ENCODE measurements at regions not wholly inside any gene's neighbourhood (a gene's known extent, or its start where the extent isn't known, plus 50 kb on each side); places are given as distances from the start of the nearest gene placed in this dataset.

DNA sequence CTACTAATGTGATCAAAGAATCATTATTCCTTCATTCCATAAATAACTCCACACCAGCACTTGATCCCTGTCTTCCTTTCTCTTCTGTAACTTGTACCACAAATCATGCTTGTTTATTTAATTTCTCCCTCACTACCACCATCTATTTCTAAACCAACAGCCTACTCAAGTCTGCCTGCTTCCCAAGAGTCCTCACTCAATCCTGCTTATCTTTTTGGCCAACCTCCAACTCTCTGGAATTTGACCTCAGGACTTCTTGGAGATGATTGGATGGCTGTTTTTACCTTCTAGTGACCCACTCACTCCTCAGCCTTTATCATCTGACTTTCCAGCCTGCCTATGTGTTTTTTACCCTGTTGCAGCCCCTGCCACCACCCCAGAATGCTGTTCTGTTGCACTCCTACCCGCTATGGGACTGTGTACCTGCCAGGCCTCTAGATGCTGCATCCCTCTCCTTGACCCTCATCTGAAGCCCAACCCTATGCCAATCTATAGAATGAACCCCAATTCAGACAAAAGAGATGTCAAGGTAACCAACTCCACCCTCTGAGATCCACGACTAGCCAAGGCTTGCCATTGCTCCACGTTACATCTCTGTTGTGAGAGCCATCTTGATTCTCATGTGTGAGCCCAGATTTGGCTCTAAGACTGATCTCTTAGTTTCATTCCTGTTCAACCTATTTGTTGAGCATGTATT is 150.2 kb upstream of the PLEKHG7 start:
- no peak for DNase-seq

DNA sequence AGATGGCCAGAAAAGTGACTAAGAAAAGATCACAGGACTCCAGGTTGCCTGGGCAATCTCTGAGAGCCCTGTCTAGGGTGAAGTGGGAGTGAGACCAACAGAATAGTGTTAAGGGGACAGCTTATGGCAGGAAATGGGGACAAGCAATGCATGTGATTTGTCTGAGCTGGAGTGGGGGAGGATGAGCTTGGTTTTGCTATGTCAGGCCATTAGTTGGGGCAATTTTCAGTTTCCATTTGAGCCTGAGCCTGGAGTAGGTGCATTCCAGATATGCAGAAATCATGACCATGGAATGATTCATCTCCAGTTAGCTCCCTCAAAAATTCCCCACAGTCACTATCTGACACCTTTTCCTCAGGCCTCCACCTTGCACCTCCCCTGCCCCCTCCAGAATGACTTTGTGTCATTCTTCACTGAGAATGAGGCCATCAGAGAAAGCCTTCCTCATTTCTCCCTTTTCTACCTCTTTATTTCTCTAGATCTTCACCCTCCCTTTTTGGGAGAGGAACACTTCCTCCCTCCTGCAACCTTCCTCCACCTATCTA is 150.9 kb upstream of the PLEKHG7 start:
- DNase-seq: no peak

DNA sequence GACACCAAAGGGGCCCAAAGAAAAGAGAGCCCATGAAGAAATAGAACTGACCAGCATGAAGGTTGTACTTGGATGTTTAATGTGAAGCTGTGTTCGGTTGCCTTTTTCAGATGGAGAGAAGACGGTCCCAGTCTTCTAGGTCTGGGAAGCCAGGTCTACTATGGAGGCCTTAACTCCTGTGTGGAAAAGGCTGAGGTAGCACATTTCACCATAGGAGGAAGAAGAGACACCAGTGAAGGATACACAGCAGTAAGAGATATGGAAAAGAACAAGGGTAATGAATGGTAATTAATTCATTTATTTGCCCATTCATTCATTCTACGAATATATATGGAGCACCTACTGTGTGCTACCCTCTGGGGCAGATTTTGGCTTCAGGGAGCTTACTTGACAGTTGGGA is 151.6 kb upstream of the PLEKHG7 start:
- DNase-seq: no peak

DNA sequence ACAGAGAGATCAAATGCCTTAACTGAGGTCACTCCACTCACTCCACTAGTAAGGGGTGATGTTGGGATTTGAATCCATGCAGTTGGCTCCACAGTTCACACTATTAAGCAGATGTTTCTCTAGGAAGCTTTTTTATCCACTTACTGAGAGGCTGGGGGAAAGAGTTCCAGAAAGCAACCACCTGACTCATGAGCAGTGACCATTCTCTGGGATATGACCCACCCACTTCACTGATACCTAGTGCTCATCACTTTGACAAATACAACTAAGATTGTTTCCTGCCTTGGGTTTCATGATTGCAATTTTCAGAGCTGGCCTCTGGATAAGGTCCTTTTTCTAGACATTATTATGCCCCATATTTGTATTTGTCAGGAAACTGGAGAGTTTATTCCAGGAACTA is 152.1 kb upstream of the PLEKHG7 start:
- no peak for DNase-seq

DNA sequence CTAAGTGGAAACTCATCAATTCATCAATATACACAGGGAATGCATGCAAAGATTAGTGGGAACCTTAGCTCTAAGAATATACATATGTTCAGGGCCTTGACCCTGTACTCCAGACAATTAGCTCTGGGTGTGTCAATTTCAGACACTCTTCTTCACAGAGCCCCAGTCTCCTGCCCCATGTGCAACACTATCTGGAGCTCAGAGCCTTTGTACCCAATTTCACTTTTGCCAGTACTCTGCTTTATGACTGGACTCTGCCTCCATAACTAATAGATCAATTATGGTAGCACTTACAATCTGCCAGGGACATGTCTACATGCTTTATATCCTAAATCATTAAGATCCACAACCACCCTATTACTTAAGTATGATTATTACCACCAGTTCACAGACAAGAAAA is 152.5 kb upstream of the PLEKHG7 start:
- DNase-seq: no peak

DNA sequence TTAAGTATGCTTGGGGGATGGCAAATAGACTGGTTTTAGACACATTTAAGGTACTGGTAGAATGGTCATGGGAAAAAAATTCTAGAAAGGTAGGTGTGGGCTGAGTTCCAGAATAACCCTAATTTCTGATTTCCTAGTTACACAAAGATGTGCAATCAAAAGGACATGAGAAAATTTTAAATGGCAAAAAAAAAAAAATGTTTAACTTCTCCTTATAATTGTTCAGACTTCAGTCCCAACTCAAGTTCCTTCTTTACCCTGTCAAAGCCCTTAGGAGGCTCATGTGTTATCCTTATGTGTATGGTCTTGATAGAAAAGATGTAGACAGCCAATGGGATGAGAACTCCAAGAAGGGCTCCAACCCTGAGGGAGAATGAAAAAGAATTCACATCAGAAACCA is 153.3 kb upstream of the PLEKHG7 start:
- DNase-seq: no peak

DNA sequence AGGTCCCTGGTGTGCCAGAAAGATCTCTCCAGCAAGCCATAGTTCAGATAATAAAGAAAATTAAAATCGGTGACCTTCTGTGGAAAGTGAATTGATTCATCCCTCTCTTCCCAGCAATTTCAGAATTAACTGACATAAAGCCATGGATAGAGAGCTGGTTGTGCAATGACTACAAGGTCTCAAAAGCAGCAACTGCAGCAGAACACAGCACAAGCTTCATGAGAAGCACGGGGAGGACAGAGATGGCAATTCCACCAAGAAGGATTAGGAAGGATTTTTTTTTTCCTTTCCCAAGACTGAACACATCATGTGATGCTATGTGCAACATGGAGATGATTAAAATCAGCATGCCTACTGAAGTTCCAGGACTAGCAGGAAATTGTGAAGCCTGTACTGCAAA is 154.9 kb upstream of the PLEKHG7 start:
- DNase-seq: no peak

DNA sequence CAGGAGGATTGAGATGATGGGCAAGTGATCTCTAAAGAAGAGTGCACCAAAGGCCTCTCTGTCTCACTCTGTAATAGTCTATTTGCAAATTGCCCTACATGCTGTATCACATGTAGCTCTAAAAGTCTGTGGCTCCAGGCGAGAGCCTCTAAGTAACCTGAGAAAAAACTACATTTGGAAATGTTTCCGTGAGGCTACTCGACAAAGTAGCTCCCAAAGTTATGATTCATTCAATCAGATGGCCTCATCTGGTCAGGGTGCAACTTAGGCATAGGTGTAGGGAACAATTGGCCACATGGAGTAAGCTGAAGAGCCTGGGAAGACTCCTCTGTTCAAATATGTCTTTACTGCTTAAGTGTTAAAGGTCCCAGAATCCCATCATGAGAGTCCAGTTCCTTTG is 155.4 kb upstream of the PLEKHG7 start:
- DNase-seq: no peak

DNA sequence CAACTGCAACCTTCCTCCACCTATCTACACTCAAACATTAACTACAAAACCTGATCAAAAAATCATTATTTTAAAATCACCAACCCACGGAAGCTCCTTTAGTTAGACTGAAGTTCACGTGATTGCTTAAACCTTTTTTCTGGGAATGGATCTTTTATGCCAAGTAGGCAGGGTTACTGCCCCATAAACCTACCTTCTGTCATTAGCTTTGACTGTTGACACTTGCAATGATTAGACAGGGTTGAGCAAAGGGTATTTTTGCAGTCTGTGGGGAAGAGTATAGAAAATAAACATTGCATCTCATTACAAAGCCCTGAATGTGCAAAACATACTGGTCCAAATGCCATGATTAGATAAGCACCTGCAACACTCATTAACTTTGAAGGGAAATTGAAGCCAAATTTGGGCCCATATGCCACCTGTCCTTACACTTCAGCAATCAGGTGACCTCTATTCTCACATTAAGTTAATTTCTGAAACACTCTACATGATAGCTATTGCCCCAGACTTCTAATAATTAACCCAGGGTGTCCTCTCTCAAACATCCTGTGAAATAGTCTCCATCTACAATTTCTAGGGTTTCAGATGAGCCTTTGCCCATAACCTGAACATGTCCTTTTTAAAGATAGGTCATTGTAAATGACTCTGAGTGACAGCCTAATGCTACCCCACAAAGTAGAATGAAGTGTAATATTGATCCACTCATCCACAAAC is 156.0 kb upstream of the PLEKHG7 start:
- DNase-seq: peak in 1 of 2 experiments; percentile 48

DNA sequence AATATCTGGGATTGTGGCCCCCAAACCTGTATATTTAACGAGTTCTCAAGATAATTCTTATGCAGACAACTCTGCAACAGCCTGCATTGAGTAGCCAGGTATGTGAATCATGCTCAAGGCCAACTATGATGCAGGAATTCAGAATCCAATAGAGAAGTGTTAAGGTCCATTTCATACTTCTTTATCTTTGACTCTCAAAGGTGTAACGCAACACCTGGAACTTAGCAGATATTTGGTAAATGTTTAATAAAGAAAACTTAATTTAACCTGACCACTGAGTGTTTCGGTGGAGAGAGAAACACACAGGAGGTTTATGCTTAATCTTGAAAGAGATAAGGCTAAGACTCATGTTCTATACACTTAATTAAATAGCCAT is 156.5 kb upstream of the PLEKHG7 start:
- no peak for DNase-seq

DNA sequence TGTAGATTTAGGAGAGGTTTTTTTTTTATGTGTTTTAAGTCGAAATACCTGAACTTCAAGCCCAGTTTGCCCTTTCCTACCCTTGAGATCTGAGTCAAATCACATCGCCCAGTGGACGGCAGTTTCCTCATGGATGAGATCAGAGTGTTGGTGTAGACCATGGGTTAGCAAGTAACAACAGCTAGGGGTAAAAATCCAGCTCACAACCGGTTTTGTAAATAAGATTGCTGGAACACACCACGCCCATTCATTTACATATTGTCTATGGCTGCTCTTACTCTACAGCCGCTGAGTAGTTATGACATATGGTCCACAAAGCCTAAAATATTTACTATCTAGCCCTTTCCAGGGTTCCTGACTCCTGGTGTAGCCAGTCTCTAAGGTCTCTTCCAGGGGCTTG is 158.5 kb upstream of the PLEKHG7 start:
- DNase-seq: no peak

DNA sequence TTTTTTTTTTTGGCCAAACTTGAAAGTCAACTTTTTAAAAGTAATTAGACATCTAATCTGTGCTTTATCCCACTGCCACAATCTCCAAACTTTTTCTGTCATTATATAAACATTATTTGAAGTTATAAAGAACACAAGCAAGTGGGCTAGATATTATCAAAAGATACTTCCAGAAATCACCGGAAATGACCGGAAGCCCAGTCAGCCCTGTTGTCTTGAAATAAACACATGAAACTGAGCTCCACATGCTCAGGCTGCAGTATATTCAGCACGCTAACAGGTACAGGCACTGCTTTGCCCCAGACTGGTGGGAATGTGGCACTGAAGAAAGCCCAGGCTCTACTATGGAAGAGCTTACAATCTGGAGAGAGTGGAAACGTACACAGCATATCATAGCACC is 158.9 kb upstream of the PLEKHG7 start:
- DNase-seq: no peak

DNA sequence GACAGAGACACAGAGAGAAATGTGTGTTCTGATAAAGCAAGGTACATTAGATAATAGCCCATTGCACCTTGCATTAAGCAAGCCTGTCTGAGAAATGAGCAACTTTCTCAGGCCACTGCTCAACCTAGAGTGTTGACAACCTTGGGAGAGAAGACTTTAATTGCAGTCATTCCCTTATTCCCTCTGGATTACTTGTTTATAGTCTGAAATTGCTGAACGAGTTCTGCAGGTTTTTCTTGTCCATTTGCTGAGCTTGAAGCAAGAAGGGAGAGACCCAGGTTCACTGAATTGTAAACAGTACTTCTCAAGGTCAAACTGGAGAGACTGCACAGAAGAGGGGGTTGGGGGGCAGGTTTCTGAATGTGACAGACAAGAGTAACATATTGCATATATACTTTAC is 159.4 kb upstream of the PLEKHG7 start:
- DNase-seq: no peak

DNA sequence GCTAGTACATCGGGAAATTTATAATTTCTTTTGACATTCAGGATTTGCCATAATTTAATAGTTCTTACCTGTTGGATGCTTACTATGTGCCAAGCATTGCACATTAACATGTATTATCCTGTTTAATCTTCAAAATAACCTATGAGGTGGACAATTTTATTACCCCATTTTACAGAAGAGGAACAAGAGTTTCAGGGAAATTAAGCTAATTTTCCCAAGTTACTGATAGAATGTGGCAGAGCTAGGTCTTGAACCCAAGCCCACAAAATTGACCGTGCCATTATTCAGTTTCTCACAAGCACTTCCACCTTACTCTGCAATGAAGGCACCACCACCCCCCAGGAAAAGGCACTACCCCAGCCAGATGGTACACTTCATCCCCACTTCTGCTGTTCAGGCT is 161.1 kb upstream of the PLEKHG7 start:
- no peak for DNase-seq

DNA sequence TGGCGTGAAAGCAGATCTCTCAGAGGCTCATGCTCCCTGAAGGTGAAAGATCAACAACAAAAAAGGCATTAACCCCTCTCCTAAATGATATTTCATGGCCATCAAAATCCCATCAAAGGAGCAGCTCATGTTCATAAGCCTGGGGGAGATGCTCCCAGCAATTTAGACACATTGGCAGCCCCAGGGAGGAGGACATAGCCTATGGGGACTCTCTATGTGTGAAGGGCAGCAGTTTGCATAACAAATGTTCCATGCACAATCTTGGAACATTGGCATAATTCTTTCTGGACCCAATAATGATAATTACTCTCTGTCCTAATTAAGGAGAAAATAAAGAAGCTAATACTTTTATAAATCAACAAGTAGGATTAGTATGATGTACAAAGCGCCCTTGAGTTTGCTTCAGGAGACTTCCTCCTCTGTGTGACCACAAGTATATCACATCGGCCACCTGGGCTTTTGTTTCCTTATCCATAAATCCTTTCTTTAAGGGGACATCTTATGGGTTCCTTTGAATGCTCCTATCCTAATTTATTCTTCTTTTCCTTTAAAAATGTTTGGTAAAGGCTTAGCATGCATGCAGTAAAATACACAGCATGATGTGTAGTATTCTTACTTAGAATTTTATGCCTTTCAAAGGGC is 161.9 kb upstream of the PLEKHG7 start:
- DNase-seq: no peak

DNA sequence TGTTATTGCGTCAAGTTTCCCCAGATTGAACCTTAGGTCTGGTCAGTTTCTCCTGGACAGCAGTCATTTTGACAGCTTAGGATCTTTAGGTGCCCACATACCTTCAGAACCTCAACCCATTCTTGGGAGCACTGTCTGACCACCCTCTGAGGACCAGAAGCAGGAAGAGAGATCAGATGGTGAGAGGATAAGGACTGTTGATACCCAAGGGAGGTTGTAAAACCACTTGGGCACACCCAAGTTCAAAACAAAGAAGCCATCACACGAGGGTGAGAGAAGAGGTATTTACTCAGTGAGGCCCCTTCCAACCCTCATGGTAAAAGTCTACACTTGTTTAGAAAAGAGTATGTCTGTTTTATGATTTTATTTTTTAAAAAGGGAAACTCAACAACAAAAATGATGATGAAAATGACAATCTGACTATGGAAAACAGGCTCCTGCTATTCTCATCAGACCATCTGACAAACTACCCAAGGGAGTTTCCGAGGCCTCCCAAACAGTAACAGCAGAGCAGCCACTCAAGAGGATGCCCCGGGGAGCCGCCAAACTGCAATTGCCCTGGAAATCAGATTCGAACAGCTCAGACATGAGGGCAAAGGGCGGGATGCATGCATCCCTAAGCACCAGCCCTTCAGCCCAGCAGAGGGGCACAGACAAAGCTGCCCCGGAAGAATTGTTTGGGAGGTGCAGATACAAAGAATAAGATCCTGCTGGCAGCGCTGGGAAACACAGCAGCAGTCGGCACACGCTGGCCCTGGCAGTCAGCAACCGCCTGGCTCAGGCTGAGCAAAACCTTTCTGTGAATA is 162.6 kb upstream of the PLEKHG7 start:
- no peak for DNase-seq

DNA sequence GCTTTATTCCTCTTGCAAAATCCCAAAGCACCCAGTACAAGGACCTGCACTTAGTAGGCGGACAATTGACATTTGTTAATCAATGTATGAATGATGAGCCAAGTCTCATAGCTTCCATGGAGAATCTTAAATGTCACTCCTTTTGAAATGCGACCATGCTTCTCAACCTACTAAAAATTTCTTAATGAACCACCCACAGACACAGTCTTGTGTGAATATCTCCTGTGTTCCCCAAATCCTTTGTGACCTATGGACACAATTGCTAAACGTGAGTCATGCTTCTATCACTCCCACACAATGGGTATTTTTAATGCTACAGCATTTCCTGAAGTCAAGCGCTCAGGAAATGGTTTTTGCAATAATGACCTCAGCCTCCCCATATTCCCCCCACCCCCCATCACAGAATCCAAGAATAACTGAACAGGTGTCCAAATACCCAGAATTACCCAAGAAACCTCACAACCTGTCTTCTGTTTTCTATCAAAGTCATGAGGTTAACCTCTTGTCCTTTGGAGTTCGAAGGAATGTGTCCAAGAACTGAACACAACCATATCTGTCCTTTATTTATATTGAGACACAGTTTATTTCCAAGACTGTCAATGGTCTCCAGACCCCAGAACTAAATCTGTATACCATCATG is 163.6 kb upstream of the PLEKHG7 start:
- DNase-seq: no peak

DNA sequence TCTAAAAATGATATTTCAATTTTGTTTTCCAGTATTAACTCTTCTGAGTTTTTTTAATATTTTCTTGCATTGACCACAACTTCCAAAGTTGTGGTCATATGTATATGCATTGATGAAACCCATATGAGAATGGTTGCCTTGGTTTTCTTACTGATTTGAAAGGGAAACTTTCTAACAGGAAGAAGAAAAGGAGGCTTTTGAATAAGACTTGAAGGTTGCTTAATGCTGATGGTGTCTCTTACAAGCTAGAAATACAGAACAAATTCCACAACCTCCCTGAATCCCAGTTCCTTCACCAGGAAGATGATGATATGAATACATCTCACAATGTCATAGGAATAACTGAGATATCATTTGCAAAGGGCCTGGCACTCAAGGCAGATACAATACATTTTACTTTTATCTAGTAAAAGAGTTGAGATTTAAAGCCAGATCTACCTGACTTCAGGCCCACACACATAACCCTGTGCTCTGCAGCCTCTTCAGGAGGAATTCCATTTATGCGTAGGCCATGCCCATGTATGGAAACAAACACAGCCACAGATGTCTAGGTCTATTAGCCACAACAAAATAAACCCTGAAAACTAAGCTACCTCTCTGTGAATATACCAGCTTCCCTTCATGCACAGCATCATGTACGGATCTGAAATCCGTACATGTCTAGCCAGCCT is 165.4 kb upstream of the PLEKHG7 start:
- DNase-seq: no peak

DNA sequence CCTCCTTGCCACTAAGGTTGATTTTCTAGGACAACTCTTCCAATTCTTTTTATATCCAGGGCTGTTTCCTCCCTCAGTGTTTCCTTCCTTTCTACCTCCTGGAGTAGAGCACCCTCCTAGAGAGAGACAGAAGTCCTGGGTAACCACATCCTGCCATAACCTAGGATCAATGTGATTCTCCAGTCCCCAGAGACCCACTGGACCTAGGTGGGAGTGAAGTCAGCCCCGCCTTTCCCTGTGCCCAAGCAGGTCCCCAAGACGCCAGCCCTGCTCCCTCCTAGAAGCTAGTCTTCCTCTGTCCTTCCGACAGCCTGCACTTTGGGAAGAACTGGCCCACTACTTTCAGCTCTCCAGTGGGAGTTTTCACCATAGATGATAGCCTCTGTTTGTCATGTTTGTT is 166.8 kb upstream of the PLEKHG7 start:
- no peak for DNase-seq

DNA sequence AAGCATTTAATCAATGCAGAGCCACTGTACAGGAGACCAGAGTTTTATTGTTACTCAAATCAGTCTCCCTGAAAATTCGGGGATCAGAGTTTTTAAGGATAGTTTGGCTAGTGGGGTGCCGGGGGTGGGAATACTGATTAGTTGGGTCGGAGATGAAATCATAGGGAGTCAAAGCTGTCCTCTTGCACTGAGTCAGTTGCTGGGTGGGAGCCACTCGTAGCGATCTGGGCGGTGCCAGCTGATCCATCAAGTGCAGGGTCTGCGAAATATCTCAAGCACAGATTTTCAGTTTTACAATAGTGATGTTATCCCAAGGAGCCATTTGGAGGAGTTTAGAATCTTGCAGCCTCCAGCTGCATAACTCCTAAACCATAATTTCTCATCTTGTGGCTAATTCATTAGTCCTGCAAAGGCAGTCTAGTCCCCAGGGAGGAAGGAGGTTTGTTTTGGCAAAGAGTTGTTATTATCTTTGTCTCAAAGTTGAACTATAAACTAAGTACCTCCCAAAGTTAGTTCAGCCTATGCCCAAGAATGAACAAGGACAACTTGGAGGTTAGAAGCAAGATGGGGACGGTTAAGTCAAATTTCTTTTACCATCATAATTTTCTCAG is 169.4 kb upstream of the PLEKHG7 start:
- no peak for DNase-seq

DNA sequence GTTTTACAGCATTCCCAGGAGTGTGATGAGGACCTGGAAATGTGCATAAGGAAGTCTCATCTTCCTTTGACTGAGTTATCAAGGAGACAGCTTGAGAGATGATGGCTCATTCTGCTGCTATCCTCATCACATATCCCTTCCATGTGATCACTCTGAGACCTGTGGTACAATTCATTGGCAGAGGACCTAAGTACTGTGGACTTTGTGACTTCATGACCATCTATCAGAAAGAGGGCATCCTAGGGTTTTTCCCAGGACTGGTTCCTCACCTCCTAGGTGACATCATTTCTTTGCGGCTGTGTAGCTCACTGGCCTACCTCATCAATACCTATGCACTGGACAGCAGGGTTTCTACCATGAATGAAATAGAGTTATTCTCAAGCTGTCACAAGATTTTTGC is 172.1 kb upstream of the PLEKHG7 start:
- no peak for DNase-seq

DNA sequence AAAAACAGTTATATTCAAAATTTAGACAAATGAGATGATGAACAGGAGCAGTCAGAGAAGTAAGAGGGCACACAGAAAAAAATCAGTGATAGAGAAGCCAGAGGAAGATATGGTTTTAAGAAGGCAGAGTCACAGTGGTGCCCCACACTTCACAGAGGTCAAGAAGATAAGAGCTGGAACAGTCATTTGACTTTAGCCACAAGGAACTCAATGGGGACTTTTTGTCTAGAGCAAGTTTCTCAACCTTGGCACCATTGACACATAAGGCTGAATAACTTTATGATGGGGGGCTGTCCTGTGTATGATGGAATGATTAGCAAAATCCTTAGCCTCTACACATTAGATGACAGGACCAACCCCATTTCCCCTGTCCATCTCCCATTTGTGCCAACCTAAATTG is 172.8 kb upstream of the PLEKHG7 start:
- no peak for DNase-seq
